GM12878 (cell line): ENCODE measurements at regions not wholly inside any gene's neighbourhood (a gene's known extent, or its start where the extent isn't known, plus 50 kb on each side); places are given as distances from the start of the nearest gene placed in this dataset.

Experiments
- ATAC-seq: fragments of 200-7000 bp; cut with Tn5 transposase; 3 replicates; pipeline ENCODE4 v1.9.1; 2020; ENCODE audit warnings: mild to moderate bottlenecking, moderate library complexity
- BruUV-seq: library from RNA; stranded (reverse); fragments of 400-500 nt; replicated peaks from 2 replicates; lab custom pipeline; 2021; lab: Mats Ljungman, UMichigan
- CTCF ChIA-PET: fragments of 300-600 bp; sonication (Branson Sonifier 250); formaldehyde crosslinking; extraction: SDS; loops from one replicate; lab custom pipeline; 2021; ENCODE audit warnings: inconsistent platforms; lab: Yijun Ruan, JAX
- POLR2A ChIA-PET: fragments of 350-600 bp; formaldehyde crosslinking; extraction: SDS; loops from one replicate; lab custom pipeline; 2021; ENCODE audit warnings: inconsistent platforms; lab: Charles Lee
- RAD21 ChIA-PET: fragments of 300-600 bp; sonication (Branson Sonifier 250); formaldehyde crosslinking; loops from one replicate; lab custom pipeline; 2023; ENCODE audit warnings: antibody characterized with exemption; ENCODE audit not compliant: unreplicated experiment; lab: Charles Lee
- SMC1A ChIA-PET: fragments of 300-600 bp; sonication (Branson Sonifier 250); formaldehyde crosslinking; loops from one replicate; lab custom pipeline; 2023; ENCODE audit not compliant: unreplicated experiment, uncharacterized antibody; lab: Charles Lee
- DNase-seq: peaks from one replicate; pipeline ENCODE4 v3.0.0-alpha.2; 2011; ENCODE audit warnings: low read depth, low spot score
- FAIRE-seq: peaks from 3 replicates; lab custom pipeline; 2011; peaks lifted over from hg19 to GRCh38; lab: Jason Lieb, UNC
- H2AFZ ChIP-seq: 2 replicates; pipeline ENCODE4 v1.6.0; 2011; ENCODE audit warnings: low read depth, low read length, control low read depth; ENCODE audit not compliant: control insufficient read depth
- H3K27ac ChIP-seq: 2 replicates; pipeline ENCODE4 v1.5.1; 2011; ENCODE audit warnings: control low read depth; ENCODE audit not compliant: control insufficient read depth, insufficient read depth
- H3K27me3 ChIP-seq, 2 experiments: replicated peaks in 1 of 2; 2 replicates each; pipeline versions ENCODE4 v1.6.0 to v1.6.1; 2011; ENCODE audit warnings: low read length in 1 of 2; ENCODE audit not compliant: control insufficient read depth in 2 of 2, insufficient read depth in 2 of 2
- H3K36me3 ChIP-seq, 2 experiments: 2 replicates each; pipeline ENCODE4 v1.5.1; 2011; ENCODE audit warnings: low read length in 1 of 2; ENCODE audit not compliant: control insufficient read depth in 2 of 2, insufficient read depth in 2 of 2
- H3K4me1 ChIP-seq: 2 replicates; pipeline ENCODE4 v1.6.1; 2011; ENCODE audit warnings: mild to moderate bottlenecking, low read length, moderate library complexity, mixed read lengths; ENCODE audit not compliant: control insufficient read depth, insufficient read depth
- H3K4me2 ChIP-seq: 2 replicates; pipeline ENCODE4 v1.6.0; 2011; ENCODE audit warnings: control low read depth; ENCODE audit not compliant: control insufficient read depth, insufficient read depth
- H3K4me3 ChIP-seq: fragments of 200-600 bp; sonication (generic); 2 replicates; pipeline ENCODE4 v1.5.1; 2016
- H3K79me2 ChIP-seq: 2 replicates; pipeline ENCODE4 v1.6.0; 2011; ENCODE audit warnings: low read length; ENCODE audit not compliant: control insufficient read depth, insufficient read depth
- H3K9ac ChIP-seq: 2 replicates; pipeline ENCODE4 v1.8.0; 2011; ENCODE audit warnings: low read length, control low read depth, mixed read lengths; ENCODE audit not compliant: control insufficient read depth, insufficient read depth
- H3K9me3 ChIP-seq: replicated peaks from 3 replicates; pipeline ENCODE4 v1.5.1; 2011; ENCODE audit warnings: mild to moderate bottlenecking, low read length; ENCODE audit not compliant: control insufficient read depth, insufficient read depth
- H4K20me1 ChIP-seq: 2 replicates; pipeline ENCODE4 v1.6.0; 2011; ENCODE audit not compliant: control insufficient read depth, insufficient read depth
- CBFB ChIP-seq: IDR thresholded peaks from 2 replicates; pipeline ENCODE4 v1.6.1; 2016; ENCODE audit warnings: antibody characterized with exemption, low read depth
- CBX5 ChIP-seq: sonication (generic); IDR thresholded peaks from 2 replicates; pipeline ENCODE4 v1.6.1; 2016; ENCODE audit warnings: low read depth, moderate library complexity, mild to moderate bottlenecking, inconsistent platforms
- CHD4 ChIP-seq: fragments of 200-600 bp; sonication (generic); IDR thresholded peaks from 2 replicates; pipeline ENCODE4 v1.6.1; 2016; ENCODE audit warnings: mild to moderate bottlenecking
- EED ChIP-seq: sonication (generic); IDR thresholded peaks from 2 replicates; pipeline ENCODE4 v1.6.1; 2016; ENCODE audit warnings: antibody characterized with exemption, low read depth
- HDAC6 ChIP-seq: fragments of 200-600 bp; sonication (generic); IDR thresholded peaks from one replicate; pipeline ENCODE4 v1.8.0; 2017; ENCODE audit warnings: antibody characterized with exemption; ENCODE audit not compliant: unreplicated experiment
- IRF4 ChIP-seq: IDR thresholded peaks from 2 replicates; pipeline ENCODE4 v1.6.1; 2011; ENCODE audit warnings: low read depth, low read length
- TCF3 ChIP-seq: IDR thresholded peaks from 2 replicates; pipeline ENCODE4 v1.6.1; 2012; ENCODE audit warnings: low read depth, mild to moderate bottlenecking, low read length, borderline replicate concordance; ENCODE audit not compliant: insufficient read depth
- WRNIP1 ChIP-seq: IDR thresholded peaks from 2 replicates; pipeline ENCODE4 v1.6.1; 2011; ENCODE audit warnings: low read depth, low read length, improper control_type of control experiment, borderline replicate concordance
- WGBS: methylation state at CpG from one replicate; pipeline ENCODE4 v1.1.6; 2016; ENCODE audit warnings: low lambda C conversion rate; ENCODE audit not compliant: insufficient replicate concordance, insufficient coverage; ENCODE audit errors: missing lambda C conversion rate; 5-methylcytosine and 5-hydroxymethylcytosine counted together
- in situ Hi-C: fragments of 300-500 bp; cut with MboI; formaldehyde crosslinking; loops from 9 replicates; pipeline ENCODE4 v1.14.3; 2018; ENCODE audit warnings: mixed read lengths
- intact Hi-C: fragments of 100-400 bp; cut with micrococcal nuclease; formaldehyde crosslinking; loops from one replicate; pipeline ENCODE4 v1.14.2; 2022; ENCODE audit not compliant: unreplicated experiment
- TF ChIP-seq, protein P1 (sequence below): fragments of 450-650 bp; IDR thresholded peaks from 2 replicates; pipeline ENCODE4 v1.6.1; 2016; ENCODE audit warnings: mild to moderate bottlenecking, moderate library complexity, borderline replicate concordance
- TF ChIP-seq, protein P2 (sequence below): fragments of 450-650 bp; IDR thresholded peaks from 2 replicates; pipeline ENCODE4 v1.6.1; 2017; ENCODE audit warnings: low read depth, mild to moderate bottlenecking, moderate library complexity

DNA sequence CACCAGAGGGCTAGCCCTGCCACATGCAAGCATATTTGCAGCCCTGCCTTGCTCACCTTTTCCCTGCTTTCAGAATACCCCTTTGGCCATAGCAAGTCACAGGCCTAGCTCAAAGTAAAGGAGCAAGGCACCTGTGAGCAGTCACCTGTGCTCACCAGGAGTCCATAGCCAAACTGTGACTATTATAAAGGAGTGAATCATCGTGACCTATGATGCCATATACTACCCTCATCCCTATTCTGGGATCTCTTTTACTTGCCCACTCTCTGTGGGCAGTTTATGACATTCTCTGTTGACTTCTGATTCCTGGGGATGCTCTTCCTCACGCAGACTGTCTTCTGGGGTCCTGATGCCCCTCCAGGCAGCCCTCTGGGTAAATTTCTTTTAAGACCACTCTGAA, 200.5 kb upstream of the NLRP1 start:
- DNase-seq (no peak), FAIRE-seq (no peak), ATAC-seq (no peak)
- ChIA-PET POLR2A (no interaction called here), CTCF (no interaction called here), RAD21 (interaction anchor here (0.5 kb wide), 1 partner anchor 636 kb away, joined by 3 read pairs; no protein-coding TSS in a partner anchor), SMC1A (no interaction called here)
- H3K79me2 ChIP-seq = no peaks in the 10 kb centered on the region
- WGBS = 57% methylated on average over 2 of the region's 2 CpGs
- no peaks in the 10 kb centered on the region for H3K36me3 ChIP-seq
- H3K27me3 ChIP-seq = no peaks in the 10 kb centered on the region
- peak overlapping the region; percentile 56; the same call in 1 of the 2 replicates for H3K4me2 ChIP-seq
- no TSS peak for BruUV-seq
- intact Hi-C loops = no loop called here
- no peak overlapping the region for H3K9ac ChIP-seq
- H3K27ac ChIP-seq = no peak overlapping the region
- TF ChIP-seq WRNIP1 = no peak
- TF ChIP-seq CBX5 = no peak
- TF ChIP-seq CBFB = no peak
- TF ChIP-seq, protein P1, sequence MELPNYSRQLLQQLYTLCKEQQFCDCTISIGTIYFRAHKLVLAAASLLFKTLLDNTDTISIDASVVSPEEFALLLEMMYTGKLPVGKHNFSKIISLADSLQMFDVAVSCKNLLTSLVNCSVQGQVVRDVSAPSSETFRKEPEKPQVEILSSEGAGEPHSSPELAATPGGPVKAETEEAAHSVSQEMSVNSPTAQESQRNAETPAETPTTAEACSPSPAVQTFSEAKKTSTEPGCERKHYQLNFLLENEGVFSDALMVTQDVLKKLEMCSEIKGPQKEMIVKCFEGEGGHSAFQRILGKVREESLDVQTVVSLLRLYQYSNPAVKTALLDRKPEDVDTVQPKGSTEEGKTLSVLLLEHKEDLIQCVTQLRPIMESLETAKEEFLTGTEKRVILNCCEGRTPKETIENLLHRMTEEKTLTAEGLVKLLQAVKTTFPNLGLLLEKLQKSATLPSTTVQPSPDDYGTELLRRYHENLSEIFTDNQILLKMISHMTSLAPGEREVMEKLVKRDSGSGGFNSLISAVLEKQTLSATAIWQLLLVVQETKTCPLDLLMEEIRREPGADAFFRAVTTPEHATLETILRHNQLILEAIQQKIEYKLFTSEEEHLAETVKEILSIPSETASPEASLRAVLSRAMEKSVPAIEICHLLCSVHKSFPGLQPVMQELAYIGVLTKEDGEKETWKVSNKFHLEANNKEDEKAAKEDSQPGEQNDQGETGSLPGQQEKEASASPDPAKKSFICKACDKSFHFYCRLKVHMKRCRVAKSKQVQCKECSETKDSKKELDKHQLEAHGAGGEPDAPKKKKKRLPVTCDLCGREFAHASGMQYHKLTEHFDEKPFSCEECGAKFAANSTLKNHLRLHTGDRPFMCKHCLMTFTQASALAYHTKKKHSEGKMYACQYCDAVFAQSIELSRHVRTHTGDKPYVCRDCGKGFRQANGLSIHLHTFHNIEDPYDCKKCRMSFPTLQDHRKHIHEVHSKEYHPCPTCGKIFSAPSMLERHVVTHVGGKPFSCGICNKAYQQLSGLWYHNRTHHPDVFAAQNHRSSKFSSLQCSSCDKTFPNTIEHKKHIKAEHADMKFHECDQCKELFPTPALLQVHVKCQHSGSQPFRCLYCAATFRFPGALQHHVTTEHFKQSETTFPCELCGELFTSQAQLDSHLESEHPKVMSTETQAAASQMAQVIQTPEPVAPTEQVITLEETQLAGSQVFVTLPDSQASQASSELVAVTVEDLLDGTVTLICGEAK = no peak
- no peak for TF ChIP-seq CHD4
- TF ChIP-seq, protein P2, sequence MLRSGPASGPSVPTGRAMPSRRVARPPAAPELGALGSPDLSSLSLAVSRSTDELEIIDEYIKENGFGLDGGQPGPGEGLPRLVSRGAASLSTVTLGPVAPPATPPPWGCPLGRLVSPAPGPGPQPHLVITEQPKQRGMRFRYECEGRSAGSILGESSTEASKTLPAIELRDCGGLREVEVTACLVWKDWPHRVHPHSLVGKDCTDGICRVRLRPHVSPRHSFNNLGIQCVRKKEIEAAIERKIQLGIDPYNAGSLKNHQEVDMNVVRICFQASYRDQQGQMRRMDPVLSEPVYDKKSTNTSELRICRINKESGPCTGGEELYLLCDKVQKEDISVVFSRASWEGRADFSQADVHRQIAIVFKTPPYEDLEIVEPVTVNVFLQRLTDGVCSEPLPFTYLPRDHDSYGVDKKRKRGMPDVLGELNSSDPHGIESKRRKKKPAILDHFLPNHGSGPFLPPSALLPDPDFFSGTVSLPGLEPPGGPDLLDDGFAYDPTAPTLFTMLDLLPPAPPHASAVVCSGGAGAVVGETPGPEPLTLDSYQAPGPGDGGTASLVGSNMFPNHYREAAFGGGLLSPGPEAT = no peak
- no peak for TF ChIP-seq IRF4
- TF ChIP-seq HDAC6 = no peak
- no peak for TF ChIP-seq TCF3
- no peak for TF ChIP-seq EED
- H4K20me1 ChIP-seq = no peaks in the 10 kb centered on the region
- H3K9me3 ChIP-seq = no peaks in the 10 kb centered on the region; the same call in 2 of the 3 replicates
- H3K4me3 ChIP-seq = no peak overlapping the region
- in situ Hi-C loops = no loop called here
- peaks cover 19% of the 10 kb centered on the region for H3K4me1 ChIP-seq
- H2AFZ ChIP-seq = no peak overlapping the region
